ENCODE measurements at regions not wholly inside any gene's neighbourhood (a gene's known extent, or its start where the extent isn't known, plus 50 kb on each side); places are given as distances from the start of the nearest gene placed in this dataset.

DNA sequence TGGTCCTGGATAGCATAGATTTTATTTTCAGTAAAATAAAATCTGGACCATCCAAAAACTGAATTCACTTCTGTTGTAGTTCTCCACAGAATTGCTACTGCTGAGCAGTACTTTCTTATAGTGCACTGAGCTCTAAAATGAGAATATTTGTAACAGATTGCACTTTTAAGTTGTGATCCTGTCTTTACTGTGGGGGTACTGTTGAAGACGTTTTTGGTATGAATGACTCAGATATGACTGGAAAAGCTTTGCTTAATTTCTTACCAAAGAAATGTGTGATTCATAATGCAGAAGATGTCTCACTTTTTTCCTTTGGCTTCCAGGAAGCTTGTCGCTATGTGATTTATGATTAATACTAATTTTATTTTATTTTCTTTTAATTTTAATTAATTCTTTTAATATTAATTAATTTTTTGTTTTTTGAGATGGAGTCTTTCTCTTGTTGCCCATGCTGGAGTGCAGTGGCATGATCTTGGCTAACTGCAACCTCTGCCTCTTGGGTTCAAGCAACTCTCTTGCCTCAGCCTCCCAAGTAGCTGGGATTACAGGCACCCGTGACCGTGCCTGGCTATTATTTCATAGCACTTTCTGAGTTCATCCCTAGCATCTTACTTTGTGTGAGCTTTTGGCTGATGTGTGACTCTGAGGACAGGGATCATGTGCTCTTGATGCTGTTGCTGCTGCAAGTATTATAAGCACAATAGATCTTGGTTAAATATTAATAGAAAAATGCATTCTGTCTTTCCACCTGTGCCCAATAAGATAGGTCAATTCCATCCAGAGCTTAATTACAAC, 557.6 kb upstream of the AMELY start:
- TF ChIP-seq POLR2A (IDR thresholded peaks at IDR 0.05) = no peak
- TF ChIP-seq, protein P1, sequence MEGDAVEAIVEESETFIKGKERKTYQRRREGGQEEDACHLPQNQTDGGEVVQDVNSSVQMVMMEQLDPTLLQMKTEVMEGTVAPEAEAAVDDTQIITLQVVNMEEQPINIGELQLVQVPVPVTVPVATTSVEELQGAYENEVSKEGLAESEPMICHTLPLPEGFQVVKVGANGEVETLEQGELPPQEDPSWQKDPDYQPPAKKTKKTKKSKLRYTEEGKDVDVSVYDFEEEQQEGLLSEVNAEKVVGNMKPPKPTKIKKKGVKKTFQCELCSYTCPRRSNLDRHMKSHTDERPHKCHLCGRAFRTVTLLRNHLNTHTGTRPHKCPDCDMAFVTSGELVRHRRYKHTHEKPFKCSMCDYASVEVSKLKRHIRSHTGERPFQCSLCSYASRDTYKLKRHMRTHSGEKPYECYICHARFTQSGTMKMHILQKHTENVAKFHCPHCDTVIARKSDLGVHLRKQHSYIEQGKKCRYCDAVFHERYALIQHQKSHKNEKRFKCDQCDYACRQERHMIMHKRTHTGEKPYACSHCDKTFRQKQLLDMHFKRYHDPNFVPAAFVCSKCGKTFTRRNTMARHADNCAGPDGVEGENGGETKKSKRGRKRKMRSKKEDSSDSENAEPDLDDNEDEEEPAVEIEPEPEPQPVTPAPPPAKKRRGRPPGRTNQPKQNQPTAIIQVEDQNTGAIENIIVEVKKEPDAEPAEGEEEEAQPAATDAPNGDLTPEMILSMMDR (IDR thresholded peaks at IDR 0.05) = no peak
